GM18505 (cell line): ENCODE measurements at regions not wholly inside any gene's neighbourhood (a gene's known extent, or its start where the extent isn't known, plus 50 kb on each side); places are given as distances from the start of the nearest gene placed in this dataset.

Experiments
- ATAC-seq: cut with Tn5 transposase; IDR thresholded peaks from one replicate; pipeline ENCODE4 v1.9.1; 2021; ENCODE audit not compliant: unreplicated experiment
- POLR2A ChIP-seq: IDR thresholded peaks from 4 replicates; pipeline ENCODE4 v1.6.1; 2011; ENCODE audit warnings: borderline replicate concordance; ENCODE audit not compliant: insufficient read depth, insufficient read length; ENCODE audit errors: extremely low read depth

DNA sequence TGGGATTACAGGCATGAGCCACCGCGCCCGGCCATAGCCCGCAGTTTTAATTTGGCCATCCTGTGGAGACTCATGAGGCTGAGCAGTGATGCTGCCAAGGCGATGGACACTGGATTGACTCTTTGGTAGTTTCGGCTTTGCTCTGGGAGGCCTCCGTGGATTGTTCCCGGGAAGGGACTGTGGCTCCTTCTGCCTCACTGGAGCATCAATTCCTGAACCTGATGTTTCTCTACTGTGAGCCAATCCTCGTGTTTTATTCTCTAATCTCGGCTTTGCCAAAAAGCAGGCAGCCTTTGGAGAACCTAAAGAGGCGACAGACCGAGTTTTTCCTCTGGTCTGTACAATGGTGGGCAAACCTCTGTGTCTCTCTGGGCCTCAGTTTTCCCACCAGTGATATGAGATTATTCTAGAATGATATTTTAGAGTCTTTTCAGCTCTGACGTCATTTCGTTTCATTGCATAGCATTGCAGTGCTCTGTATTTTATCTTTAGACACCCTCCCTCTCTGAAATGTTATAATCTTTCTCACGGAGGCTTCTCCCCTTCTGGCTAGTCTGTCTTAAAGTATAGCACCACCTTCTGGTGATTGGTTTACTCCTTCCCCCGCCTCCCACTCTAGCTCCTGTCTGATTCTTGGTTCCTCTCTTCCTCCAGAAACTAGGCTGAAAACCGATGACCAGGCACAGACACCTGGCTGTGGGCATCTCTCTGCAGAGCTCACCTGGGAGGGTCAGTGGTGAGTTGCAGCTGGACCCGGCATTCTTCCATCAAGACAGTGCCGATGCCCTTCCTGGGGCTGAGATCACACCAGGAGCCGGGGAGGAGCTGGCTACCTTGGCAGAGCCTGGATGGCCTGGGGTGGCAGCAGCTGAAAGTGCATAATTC lies 341.3 kb downstream of the MYCN start:
- no peak for TF ChIP-seq POLR2A
- peak; percentile 71 for ATAC-seq

DNA sequence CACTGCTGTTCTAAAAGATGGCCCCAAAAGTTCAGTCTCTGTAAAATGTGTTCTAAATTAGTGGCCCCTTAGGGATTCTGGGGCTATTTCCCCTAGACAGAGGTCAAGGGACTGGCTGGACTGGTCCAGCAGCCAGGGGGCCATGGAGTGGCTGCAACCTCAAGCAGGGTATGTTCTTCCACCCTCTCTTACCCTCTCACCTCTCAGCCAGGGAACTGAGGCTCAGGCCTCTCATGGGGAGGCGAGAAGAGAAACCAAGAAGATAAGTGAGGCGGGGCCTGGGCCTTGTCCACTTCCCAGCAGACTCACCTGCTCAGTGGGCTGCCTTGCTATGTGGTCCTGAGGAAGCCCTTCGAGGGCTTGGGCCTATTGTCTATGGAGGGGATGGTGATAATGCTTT lies 339.7 kb downstream of the MYCN start:
- ATAC-seq: no peak
- TF ChIP-seq POLR2A: no peak

DNA sequence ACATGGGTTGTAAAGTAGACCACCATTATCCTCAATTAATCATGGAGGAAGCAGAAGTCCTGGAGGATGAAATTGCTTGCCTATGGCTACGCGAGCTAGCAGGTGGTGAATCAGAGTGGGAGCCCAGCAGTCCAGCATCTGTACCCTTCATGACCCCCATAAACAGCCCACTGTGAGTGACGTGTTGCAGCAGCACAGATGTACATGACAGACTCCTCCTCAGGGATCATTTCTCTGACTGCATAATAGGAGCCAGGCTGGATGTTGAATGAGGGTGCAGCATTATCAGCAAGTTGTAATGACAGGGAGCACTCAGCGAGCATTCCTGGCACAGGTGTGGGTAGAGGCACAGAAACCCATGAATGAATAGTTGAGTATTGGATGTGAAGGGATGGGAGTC lies 339.3 kb downstream of the MYCN start:
- no peak for TF ChIP-seq POLR2A
- ATAC-seq: no peak

- no peak for TF ChIP-seq POLR2A
- ATAC-seq: no peak
Observed at GRCh38 chr2:16279201-16279570, 338.8 kb downstream of the MYCN start.

- no peak for TF ChIP-seq POLR2A
- ATAC-seq: no peak
Observed at GRCh38 chr2:16278421-16279200, 338.3 kb downstream of the MYCN start.

GRCh38 chr2:16277117-16277516 lies 336.8 kb downstream of the MYCN start:
- TF ChIP-seq POLR2A: no peak
- ATAC-seq: no peak

DNA sequence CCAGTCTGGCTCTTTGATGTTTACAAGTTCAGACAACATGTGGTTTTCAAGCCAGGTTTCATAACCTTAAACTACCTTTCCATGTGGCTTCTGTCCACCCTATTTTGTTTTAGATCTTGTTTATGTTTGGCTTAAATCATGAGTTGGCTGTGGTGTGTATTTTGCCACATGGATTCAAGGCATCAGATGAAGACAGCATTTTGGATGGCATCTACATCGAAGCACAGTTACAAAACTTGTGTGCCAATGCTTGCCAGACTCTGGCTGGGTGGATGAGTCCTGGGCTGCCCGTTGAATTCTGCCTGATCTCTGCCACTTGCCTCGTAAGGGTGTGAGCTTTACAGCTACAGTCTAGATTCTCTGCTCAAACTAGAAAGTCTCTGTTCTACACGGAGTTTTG lies 335.3 kb downstream of the MYCN start:
- no peak for ATAC-seq
- no peak for TF ChIP-seq POLR2A

GRCh38 chr2:16275131-16275530 lies 334.8 kb downstream of the MYCN start:
- ATAC-seq: no peak
- TF ChIP-seq POLR2A: no peak

DNA sequence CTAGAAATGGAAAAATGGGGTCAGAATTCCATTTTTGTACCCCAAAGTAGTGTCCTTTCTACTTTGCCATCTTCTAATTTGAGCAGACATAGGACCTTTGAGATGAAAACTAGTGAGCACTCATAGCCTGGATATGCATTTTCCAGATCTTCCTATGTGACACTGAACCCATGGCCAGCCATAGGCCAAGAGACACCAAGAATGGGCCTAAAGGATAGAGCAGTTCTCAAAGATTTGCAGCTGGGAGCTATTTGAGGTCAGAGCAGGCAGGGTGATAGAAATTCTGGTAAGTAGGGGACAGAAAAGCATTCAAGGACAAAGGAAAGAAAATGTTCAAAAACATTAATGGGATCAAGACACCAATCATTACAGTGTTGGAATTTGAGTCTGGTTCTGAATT lies 332.8 kb downstream of the MYCN start:
- TF ChIP-seq POLR2A: no peak
- ATAC-seq: no peak

DNA sequence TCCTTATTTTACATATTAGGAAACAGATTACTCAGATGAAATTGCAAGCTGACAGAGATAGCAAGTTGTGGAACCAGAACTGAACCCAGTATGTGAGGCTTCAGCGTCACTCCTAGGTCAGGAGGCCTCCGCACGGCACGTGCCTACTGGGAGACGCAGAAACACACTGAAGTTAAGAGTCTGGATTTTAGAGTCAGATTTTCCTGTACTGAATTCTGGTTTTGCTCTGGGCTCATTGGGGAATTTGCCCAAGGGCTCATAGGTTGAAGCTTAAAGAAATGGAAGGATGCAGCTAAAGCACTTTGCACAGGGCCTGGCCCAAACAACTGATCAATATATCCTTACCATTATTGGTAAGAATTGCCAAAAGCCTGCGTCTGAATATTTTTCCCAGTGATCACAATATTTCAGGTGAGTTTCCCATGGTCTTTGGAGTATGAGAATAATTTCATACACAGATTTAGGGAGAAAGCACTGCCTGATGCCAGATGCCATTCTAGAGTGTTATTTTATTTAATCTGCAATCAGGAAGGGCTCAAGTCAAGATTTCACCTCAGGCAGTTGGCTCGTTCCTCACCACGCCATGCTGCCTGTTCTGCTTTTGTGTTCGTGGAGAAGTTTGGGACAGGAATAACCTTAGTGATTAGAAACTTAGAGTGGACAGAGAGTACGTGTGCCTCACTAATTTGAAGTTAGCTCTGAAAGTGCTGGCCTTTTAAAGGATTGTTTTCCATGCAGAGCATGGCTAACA lies 331.9 kb downstream of the MYCN start:
- no peak for TF ChIP-seq POLR2A
- ATAC-seq: no peak

DNA sequence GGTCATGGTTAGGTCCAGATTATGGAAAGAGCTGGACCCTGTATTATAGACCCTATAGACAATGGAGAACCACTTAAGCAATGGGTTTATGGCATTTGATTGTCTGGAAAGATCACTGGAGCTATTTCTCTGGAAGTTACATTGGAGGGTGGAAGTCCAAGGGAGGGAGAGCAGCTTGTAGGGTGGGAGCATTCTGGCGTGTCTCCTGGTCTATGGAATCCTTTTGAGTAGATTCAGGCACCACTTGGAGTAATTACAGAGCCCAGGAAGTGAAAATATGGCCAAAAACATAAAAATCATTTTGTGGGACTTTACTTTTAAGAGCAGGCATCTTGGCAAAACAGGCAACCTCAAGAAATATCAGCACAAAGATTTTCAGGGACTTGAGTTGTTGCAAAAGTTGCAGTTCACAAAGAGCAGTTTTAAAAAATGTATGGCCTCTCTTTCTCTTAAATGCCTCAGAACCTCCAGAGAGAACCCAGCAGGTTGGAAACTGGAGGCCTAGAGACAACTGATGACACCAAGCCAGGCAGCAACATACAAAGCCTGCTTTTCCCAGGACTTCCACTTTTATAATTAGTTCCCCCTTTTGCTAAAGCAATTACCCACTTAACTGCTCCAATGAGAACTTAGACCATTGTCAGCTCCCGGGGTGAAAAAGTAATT lies 331.0 kb downstream of the MYCN start:
- TF ChIP-seq POLR2A: no peak
- ATAC-seq: no peak

- TF ChIP-seq POLR2A: no peak
- no peak for ATAC-seq
Observed at GRCh38 chr2:16270441-16270840, 330.1 kb downstream of the MYCN start.

GRCh38 chr2:16268301-16269000 lies 328.1 kb downstream of the MYCN start:
- no peak for TF ChIP-seq POLR2A
- no peak for ATAC-seq

DNA sequence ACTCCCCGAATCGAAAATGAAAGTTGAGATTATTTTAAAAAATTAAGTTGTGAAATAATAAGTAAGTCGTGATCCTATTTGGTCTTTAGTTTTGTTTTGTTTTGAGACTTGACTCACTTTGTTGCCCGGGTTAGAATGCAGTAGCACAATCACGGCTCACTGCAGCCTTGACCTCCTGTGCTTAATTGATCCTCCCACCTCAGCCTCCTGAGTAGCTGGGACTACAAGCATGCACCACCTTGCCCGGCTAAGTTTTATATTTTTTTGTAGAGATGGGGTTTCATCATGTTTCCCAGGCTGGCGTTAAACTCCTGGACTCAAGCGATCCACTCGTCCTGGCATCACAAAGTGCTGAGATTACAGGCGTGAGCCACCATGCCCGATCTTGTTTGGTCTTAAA lies 326.2 kb downstream of the MYCN start:
- no peak for ATAC-seq
- TF ChIP-seq POLR2A: no peak
